Esophagus (tissue), 2 donors: ENCODE measurements at regions not wholly inside any gene's neighbourhood (a gene's known extent, or its start where the extent isn't known, plus 50 kb on each side); places are given as distances from the start of the nearest gene placed in this dataset.
A peak's percentile ranks its signal among the peaks of the same experiment; 100 is the strongest.
"Not testable (repeated sequence)": the region's sequence is repeated elsewhere in the genome, so short reads cannot be mapped to it uniquely, and the experiment has no call there.

Source experiments
- H3K27ac ChIP-seq, 2 donors: one replicate each; pipeline ENCODE4 v1.5.1; 2013; ENCODE audit warnings: low read depth in 2 of 2, mild to moderate bottlenecking in 2 of 2, inconsistent platforms in 1 of 2, low read length in 1 of 2, moderate library complexity in 1 of 2
- H3K27me3 ChIP-seq, 2 donors: one replicate each; pipeline ENCODE4 v1.6.1; 2013; ENCODE audit warnings: low read length in 2 of 2, control low read depth in 1 of 2, mild to moderate bottlenecking in 1 of 2; ENCODE audit not compliant: insufficient read depth in 2 of 2, control insufficient read depth in 1 of 2
- H3K36me3 ChIP-seq, 2 donors: one replicate each; pipeline ENCODE4 v1.6.1; 2013; ENCODE audit warnings: low read length in 1 of 2; ENCODE audit not compliant: control insufficient read depth in 2 of 2, insufficient read depth in 2 of 2
- H3K4me1 ChIP-seq, 2 donors: one replicate each; pipeline ENCODE4 v1.6.1; 2013; ENCODE audit warnings: low read length in 1 of 2; ENCODE audit not compliant: control insufficient read depth in 2 of 2, insufficient read depth in 2 of 2
- H3K4me3 ChIP-seq, 2 donors: one replicate each; pipeline ENCODE4 v1.5.1; 2013; ENCODE audit warnings: low read length in 2 of 2, mild to moderate bottlenecking in 2 of 2, low read depth in 1 of 2, moderate library complexity in 1 of 2
- H3K9me3 ChIP-seq, 2 donors: one replicate each; pipeline ENCODE4 v1.6.1; 2013; ENCODE audit warnings: mild to moderate bottlenecking in 2 of 2, low read depth in 1 of 2, low read length in 1 of 2, moderate library complexity in 1 of 2; ENCODE audit not compliant: control insufficient read depth in 2 of 2, insufficient read depth in 1 of 2
- WGBS, 2 donors: extraction: QIAGEN DNeasy Blood & Tissue Kit; methylation state at CpG; one replicate each; pipeline ENCODE4 v1.1.7; 2013; 5-methylcytosine and 5-hydroxymethylcytosine counted together
- donor health status: healthy with polysubstance abuse.
- donor health status: Bipolar disorder and iron deficiency.

DNA sequence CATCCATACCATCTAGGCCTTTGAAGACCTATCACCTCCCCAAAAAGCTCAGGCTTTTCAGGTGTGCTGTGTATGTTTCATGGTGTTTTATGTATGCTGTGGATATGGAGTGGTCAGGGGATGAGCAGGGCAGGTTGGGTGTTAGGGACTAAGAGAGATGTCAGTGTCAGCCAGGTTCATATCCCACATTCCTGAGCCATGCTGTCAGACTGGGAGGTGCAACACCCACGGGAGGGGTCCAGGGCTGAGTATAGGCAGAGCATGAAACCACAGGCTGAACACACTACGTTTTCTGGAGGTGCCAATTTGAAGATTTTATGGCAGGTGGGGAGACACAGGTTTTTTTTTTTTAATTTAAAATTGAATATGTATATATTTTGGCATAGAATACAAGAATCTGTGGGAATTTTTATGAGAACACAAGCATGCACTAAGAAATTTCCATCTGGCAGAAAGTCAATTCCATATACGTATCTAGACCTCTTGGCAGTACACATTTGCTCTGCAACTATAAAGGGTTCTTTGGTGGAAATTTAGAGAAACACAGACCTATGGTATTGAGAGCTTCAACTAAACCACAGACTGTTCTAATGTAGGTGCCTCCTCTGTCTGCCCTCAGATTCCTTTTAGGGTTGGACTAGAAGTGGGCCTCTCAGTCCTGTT lies 101.9 kb upstream of the RNU6-1 start:
- Histone ChIP-seq H3K27me3 (no peaks in the 10 kb centered on the region), H3K9me3 (no peaks in the 10 kb centered on the region)
- 42 to 48% methylated on average over 3 of the region's 3 CpGs for WGBS, 2 donors

DNA sequence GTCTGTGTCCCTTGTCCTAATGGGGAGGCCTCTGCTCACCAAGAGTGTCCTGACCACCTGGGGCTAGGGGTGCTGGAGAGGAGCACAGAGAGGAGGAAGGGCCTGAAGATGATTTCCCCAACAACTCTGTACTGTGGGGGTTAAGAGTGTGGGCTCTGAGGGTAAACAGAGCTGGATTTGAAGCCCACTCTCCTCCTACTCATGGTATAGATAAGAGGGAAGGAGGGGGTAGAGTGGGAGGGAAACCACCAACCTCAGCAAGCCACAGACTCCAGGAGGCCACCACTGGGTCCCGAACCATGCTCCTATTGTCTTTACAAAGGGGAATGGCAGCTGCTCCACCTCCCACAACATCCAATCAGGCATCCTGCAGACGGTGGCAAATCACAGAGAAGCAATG lies 103.6 kb upstream of the RNU6-1 start:
- H3K36me3 ChIP-seq = no peaks in the 10 kb centered on the region
- no peaks in the 10 kb centered on the region for H3K9me3 ChIP-seq
- H3K27me3 ChIP-seq = no peaks in the 10 kb centered on the region
- H3K27ac ChIP-seq = peak overlapping the region in 1 of 2 donors; percentile 64
- WGBS, 2 donors = 86 to 100% methylated on average over 2 of the region's 2 CpGs
- H3K4me3 ChIP-seq = no peak overlapping the region
- H3K4me1 ChIP-seq = peaks cover 0 to 2% of the 10 kb centered on the region in 2 donors

More for the DNA sequence above, 101.9 kb upstream of the RNU6-1 start:
- Histone ChIP-seq H3K36me3 (no peaks in the 10 kb centered on the region), H3K4me3 (no peak overlapping the region), H3K4me1 (peaks cover 0 to 2% of the 10 kb centered on the region in 2 donors), H3K27ac (no peak overlapping the region)

DNA sequence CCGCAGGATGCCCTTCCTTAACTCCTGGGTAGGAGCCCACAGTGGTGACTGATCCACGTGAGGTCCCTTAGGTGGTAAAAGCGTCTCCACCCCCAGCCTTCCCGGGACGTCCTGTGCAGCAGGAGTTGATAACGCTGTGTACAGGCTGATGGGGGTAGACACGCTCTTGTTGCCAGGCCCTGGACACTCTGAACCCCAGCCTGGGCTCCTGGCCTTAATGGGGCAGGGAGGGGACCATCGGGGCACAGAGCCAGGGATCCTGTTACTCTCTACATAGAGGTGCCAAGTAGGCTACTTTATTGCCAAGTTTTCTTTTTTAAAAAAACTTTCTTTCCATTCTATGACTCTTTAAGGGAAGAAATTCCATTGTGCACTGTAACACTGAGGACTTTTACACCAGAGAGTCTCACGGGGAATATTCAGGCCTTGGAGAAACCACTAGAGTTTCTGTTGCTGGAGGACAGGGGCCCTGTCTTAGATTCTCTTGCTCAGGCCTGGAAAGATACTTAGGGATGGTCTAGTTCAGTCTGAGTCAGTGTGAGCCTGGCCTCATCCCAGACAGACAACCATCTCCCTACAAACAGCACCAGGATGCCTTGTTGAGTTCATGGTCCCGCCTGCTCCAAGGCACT lies 104.3 kb upstream of the RNU6-1 start:
- Histone ChIP-seq H3K4me3 (no peak overlapping the region), H3K36me3 (no peaks in the 10 kb centered on the region), H3K27ac (peak overlapping the region in 1 of 2 donors; percentile 57), H3K4me1 (peaks cover 0 to 2% of the 10 kb centered on the region in 2 donors), H3K27me3 (no peaks in the 10 kb centered on the region), H3K9me3 (no peaks in the 10 kb centered on the region)
- 70 to 85% methylated on average over 10 of the region's 10 CpGs for WGBS, 2 donors

DNA sequence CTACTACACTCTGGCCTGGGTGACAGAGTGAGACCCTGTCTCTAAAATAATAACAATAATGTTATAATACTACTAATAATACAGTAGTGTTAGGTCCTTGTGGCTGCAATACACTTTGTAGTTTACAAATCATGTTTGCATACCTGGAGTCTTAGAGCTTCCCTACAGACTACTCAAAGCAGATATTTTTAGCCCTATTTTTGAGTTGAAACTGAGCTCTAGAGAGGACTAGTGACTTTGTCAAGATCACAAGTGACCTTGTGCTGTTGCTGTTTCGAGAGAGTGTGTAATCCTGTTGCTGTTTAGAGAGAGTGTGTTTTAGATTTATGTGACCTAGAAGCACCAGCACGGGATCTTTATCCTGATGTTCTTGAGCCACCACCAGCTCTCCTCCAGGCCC lies 105.3 kb upstream of the RNU6-1 start:
- H3K27me3 ChIP-seq = no peaks in the 10 kb centered on the region
- no peak overlapping the region for H3K27ac ChIP-seq
- no peak overlapping the region for H3K4me3 ChIP-seq
- peaks cover 0 to 2% of the 10 kb centered on the region in 2 donors for H3K4me1 ChIP-seq
- no peaks in the 10 kb centered on the region for H3K9me3 ChIP-seq
- 81 to 89% methylated on average over 2 of the region's 2 CpGs for WGBS, 2 donors
- no peaks in the 10 kb centered on the region for H3K36me3 ChIP-seq

DNA sequence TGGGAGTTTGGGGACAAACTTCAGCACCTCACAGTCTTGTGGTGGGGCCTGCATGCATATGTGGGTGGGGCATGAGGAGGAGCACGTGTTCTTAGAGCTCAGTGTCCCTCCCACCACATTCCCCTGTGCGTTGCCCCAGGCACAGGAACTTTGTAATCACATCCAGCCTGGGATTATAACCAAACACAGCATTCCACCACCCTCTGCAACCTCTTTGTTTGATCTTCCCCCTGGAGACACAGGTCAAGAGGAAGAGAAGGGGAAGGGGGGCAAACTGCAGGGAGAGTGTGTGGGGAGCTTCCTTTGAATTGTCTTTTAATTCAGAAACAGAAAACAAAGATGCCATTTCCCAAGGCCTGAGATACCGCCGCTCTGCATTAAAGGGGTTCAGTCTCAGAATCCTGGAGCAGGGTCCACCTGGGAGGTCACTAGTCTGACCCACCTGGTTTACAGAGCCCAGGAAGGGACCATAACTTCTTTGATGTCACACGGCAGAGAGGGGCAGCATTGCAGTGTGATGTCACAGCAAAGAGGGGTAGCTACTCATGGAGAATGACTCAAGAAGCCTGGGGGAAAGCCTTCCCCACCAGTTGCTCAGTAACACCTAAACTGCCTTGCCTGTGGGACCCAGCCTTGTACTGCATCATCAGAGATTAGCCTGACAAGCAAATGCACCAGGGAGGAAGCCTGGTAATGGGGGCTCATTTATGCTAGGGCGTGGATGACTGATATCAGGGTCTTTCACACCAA lies 106.3 kb upstream of the RNU6-1 start:
- Histone ChIP-seq H3K9me3 (no peaks in the 10 kb centered on the region), H3K4me3 (no peak overlapping the region), H3K4me1 (peaks cover 0 to 2% of the 10 kb centered on the region in 2 donors), H3K27ac (peak overlapping the region in 1 of 2 donors; percentile 53), H3K36me3 (no peaks in the 10 kb centered on the region), H3K27me3 (no peaks in the 10 kb centered on the region)
- WGBS, 2 donors = 52 to 53% methylated on average over 6 of the region's 6 CpGs

DNA sequence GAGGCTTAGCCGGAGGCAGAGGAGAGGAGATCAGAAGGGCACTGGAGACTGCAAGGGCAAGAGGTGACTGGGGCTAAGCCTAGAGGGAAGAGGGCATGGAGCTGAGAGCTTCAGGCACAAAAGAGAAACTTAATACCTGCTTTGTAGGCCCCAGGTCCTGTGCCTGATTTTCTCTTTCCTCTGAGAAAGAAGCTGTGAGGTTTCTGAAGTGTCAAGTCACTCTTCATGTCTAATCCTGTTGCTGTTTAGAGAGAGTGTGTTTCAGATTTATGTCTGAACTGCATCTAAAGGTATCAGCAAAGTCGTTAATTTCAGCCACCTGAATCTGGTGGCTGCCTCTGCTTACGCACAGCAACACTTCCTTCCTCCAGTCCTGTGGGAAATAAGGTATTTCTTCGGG lies 106.9 kb upstream of the RNU6-1 start:
- Histone ChIP-seq H3K4me1 (no peaks in the 10 kb centered on the region), H3K9me3 (no peaks in the 10 kb centered on the region), H3K36me3 (no peaks in the 10 kb centered on the region), H3K4me3 (no peak overlapping the region), H3K27me3 (no peaks in the 10 kb centered on the region), H3K27ac (peak overlapping the region in 1 of 2 donors; percentile 53)
- WGBS, 2 donors = 52 to 53% methylated on average over 4 of the region's 4 CpGs

DNA sequence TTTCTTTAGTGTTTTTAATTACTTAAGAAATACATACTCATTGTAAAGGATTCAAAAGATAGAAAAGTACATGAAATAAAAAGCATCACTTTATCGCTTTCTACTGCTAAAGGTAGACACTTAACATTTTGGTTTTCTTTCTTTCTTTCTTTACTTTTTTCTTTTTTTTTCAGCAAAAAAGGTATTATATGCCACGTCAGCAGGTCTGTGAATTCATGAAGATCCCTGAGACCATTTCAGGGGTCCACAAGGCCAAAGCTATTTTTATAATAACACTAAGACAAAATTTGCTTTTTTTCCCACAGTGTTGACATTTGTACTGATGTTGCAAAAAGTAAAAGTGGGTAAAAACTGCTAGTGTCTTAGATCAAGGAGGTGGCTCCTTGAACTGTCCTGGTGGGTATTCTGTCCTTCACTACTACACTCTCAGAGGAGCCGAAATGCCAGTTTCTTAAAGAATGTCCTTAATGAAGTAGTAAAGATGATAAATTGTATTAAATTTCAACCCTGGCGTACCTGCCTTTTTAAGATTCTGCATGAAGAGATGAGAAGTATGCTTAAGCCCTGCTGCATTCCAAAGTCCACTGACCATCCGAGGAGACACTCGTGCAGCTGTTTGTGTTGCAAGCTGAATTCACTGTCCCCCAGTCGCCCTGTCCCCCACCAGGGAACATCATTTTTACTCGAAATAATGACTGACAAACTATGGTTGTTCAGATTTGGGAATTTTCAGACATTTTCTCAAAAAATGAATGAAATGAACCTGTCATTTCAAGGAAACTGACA lies 106.7 kb upstream of the PIAS1 start:
- Histone ChIP-seq H3K36me3 (no peaks in the 10 kb centered on the region), H3K4me1 (no peaks in the 10 kb centered on the region), H3K27ac (no peak overlapping the region), H3K4me3 (no peak overlapping the region), H3K27me3 (no peaks in the 10 kb centered on the region), H3K9me3 (no peaks in the 10 kb centered on the region)
- 89 to 93% methylated on average over 8 of the region's 8 CpGs for WGBS, 2 donors

DNA sequence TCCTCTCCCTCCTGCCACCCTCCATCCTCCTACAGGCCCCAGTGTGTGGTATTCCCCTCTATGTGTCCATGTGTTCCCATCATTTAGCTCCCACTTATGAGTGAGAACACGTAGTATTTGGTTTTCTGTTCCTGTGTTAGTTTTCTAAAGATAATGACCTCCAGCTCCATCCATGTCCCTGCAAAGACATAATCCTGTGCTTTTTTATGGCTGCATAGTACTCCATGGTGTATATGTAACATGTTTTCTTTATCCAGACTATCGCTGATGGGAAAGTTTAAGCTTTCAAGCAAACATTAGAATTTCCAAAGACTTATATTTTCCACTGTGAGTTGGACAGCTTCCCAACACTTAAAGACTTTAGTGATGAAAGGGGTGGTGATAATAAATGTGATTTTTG lies 105.9 kb upstream of the PIAS1 start:
- Histone ChIP-seq H3K27ac (no peak overlapping the region), H3K4me3 (no peak overlapping the region), H3K9me3 (no peaks in the 10 kb centered on the region), H3K4me1 (no peaks in the 10 kb centered on the region), H3K27me3 (no peaks in the 10 kb centered on the region), H3K36me3 (no peaks in the 10 kb centered on the region)
- 97 to 99% methylated on average over 2 of the region's 2 CpGs for WGBS, 2 donors

DNA sequence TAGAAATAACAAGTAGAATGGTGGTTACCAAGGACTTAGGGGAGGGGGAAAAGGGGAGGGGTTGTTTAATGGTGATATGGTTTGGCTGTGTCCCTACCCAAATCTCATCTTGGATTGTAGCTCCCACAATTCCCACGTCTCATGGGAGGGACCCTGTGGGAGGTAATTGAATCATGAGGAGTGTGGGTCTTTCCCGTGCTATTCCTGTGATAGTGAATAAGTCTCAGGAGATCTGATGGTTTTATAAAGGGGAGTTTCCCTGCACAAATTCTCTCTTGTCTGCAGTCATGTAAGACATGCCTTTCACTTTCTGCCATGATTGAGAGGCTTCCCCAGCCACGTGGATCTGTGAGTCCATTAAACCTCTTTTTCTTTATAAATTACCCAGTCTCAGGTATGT lies 102.9 kb upstream of the PIAS1 start:
- not testable (repeated sequence) for H3K4me1 ChIP-seq, H3K9me3 ChIP-seq, H3K27me3 ChIP-seq, H3K4me3 ChIP-seq, H3K36me3 ChIP-seq, H3K27ac ChIP-seq
- WGBS, 2 donors = 80% methylated on average over 3 of the region's 3 CpGs
